ENCODE measurements at regions not wholly inside any gene's neighbourhood (a gene's known extent, or its start where the extent isn't known, plus 50 kb on each side); places are given as distances from the start of the nearest gene placed in this dataset.

- TF ChIP-seq CTCF (IDR thresholded peaks at IDR 0.05; ENCODE audit: control extremely low read depth in 1 of 3, insufficient read depth in 1 of 3, low read depth in 1 of 3, low read length in 3 of 3) (no peak), TAF1 (IDR thresholded peaks at IDR 0.05; ENCODE audit: low read depth, low read length) (no peak), EP300 (IDR thresholded peaks at IDR 0.05; ENCODE audit: borderline replicate concordance in 1 of 2, low read depth in 2 of 2, low read length in 2 of 2) (no peak), TBP (IDR thresholded peaks at IDR 0.05; ENCODE audit: low read depth, low read length) (no peak), POLR2A (IDR thresholded peaks at IDR 0.05; ENCODE audit: control extremely low read depth in 1 of 2, low read depth in 2 of 2, low read length in 2 of 2) (no peak), ASH2L (IDR thresholded peaks at IDR 0.05; ENCODE audit: low read length) (no peak), RAD21 (IDR thresholded peaks at IDR 0.05 in 1 of 2, conservative IDR thresholded peaks at IDR 0.05 in 1 of 2; ENCODE audit: low read depth in 2 of 2, low read length in 2 of 2) (no peak), HDAC2 (IDR thresholded peaks at IDR 0.05; ENCODE audit: borderline replicate concordance in 1 of 2, low read depth in 2 of 2, low read length in 2 of 2) (no peak), BACH1 (IDR thresholded peaks at IDR 0.05; ENCODE audit: low read length) (no peak), FOSL1 (IDR thresholded peaks at IDR 0.05; ENCODE audit: insufficient read depth, low read depth, low read length) (no peak), POLR2AphosphoS5 (IDR thresholded peaks at IDR 0.05; ENCODE audit: low read depth, low read length) (no peak)
These were observed 65.8 kb upstream of the EDAR start for GRCh38 chr2:109054865-109055264.

Measured in H1 (cell line).